Gastroesophageal sphincter (tissue), 4 donors: ENCODE measurements at regions not wholly inside any gene's neighbourhood (a gene's known extent, or its start where the extent isn't known, plus 50 kb on each side); places are given as distances from the start of the nearest gene placed in this dataset.

Experiments
- ATAC-seq: fragments of 150-250 bp; one replicate; pipeline ENCODE4 v1.9.1; 2016; ENCODE audit warnings: mild to moderate bottlenecking, moderate library complexity
- H3K27ac ChIP-seq, 4 donors: fragments of 200-600 bp; sonication (generic) in 3 of 4; 1 replicate in 3 of 4; 2 replicates in 1 of 4; pipeline ENCODE4 v1.5.1; 2016 to 2019
- H3K27me3 ChIP-seq: fragments of 200-600 bp; sonication (generic); one replicate; pipeline ENCODE4 v1.5.1; 2019
- H3K36me3 ChIP-seq, 2 donors: fragments of 200-600 bp; sonication (generic); one replicate each; pipeline ENCODE4 v1.5.1; 2019; ENCODE audit warnings: control low read depth in 1 of 2
- H3K4me1 ChIP-seq, 3 donors: fragments of 200-600 bp; sonication (generic); 1 replicate in 2 of 3; 2 replicates in 1 of 3; pipeline ENCODE4 v1.5.1; 2016 to 2019; ENCODE audit warnings: control low read depth in 2 of 3
- H3K4me3 ChIP-seq, 2 donors: fragments of 200-600 bp; sonication (generic); one replicate each; pipeline ENCODE4 v1.5.1; 2019; ENCODE audit warnings: mild to moderate bottlenecking in 1 of 2, moderate library complexity in 1 of 2
- H3K9me3 ChIP-seq, 3 donors: fragments of 200-600 bp; sonication (generic); one replicate each; pipeline ENCODE4 v1.5.1; 2017 to 2019; ENCODE audit warnings: control low read depth in 2 of 3
- CTCF ChIP-seq, 4 experiments: fragments of 200-600 bp in 2 of 4; fragments of 450-650 bp in 2 of 4; sonication (generic) in 1 of 4; IDR thresholded peaks; one replicate each; pipeline ENCODE4 v1.5.1; 2017 to 2019; ENCODE audit warnings: antibody characterized with exemption in 4 of 4, mild to moderate bottlenecking in 2 of 4, moderate library complexity in 2 of 4
- EP300 ChIP-seq: sonication (generic); formaldehyde crosslinking; IDR thresholded peaks from one replicate; pipeline ENCODE4 v1.6.1; 2017; ENCODE audit warnings: antibody characterized with exemption, mild to moderate bottlenecking
- POLR2A ChIP-seq, 2 donors: fragments of 450-650 bp; IDR thresholded peaks; one replicate each; pipeline ENCODE4 v1.6.1; 2017; ENCODE audit warnings: antibody characterized with exemption in 2 of 2, mild to moderate bottlenecking in 2 of 2, moderate library complexity in 1 of 2
- POLR2AphosphoS5 ChIP-seq: sonication (generic); formaldehyde crosslinking; IDR thresholded peaks from one replicate; pipeline ENCODE4 v1.6.1; 2017; ENCODE audit warnings: antibody characterized with exemption
- WGBS, 2 donors: methylation state at CpG; one replicate each; pipeline ENCODE4 v1.1.5; 2018; ENCODE audit warnings: low coverage in 1 of 2; 5-methylcytosine and 5-hydroxymethylcytosine counted together

- WGBS, 2 donors = 80 to 83% methylated on average over 1 of the region's 1 CpG
- no peaks in the 10 kb centered on the region for H3K36me3 ChIP-seq
- TF ChIP-seq EP300 (no peak), CTCF (IDR thresholded peaks at IDR 0.05) (no peak), POLR2AphosphoS5 (no peak), POLR2A (IDR thresholded peaks at IDR 0.05) (no peak)
- no peak overlapping the region for H3K4me3 ChIP-seq
- no peaks in the 10 kb centered on the region for H3K9me3 ChIP-seq
- ATAC-seq = no peak
- no peaks in the 10 kb centered on the region for H3K4me1 ChIP-seq
- no peaks in the 10 kb centered on the region for H3K27me3 ChIP-seq
- no peak overlapping the region for H3K27ac ChIP-seq
Measured at GRCh38 chr14:53384073-53384472, 230.9 kb upstream of the DDHD1 start.

- H3K36me3 ChIP-seq = no peaks in the 10 kb centered on the region
- 87 to 100% methylated on average over 2 of the region's 2 CpGs for whole genome bisulfite sequencing, 2 donors
- H3K27ac ChIP-seq = no peak overlapping the region
- no peaks in the 10 kb centered on the region for H3K27me3 ChIP-seq
- no peaks in the 10 kb centered on the region for H3K9me3 ChIP-seq
- no peak overlapping the region for H3K4me3 ChIP-seq
- ATAC-seq = no peak
- no peak for TF ChIP-seq POLR2A (IDR thresholded peaks at IDR 0.05)
- TF ChIP-seq POLR2AphosphoS5 = no peak
- TF ChIP-seq EP300 = no peak
- no peak for TF ChIP-seq CTCF (IDR thresholded peaks at IDR 0.05)
- H3K4me1 ChIP-seq = no peaks in the 10 kb centered on the region
Measured at GRCh38 chr14:53381895-53382294, 228.8 kb upstream of the DDHD1 start.

GRCh38 chr14:53380867-53381225, 227.7 kb upstream of the DDHD1 start:
- Histone ChIP-seq H3K9me3 (no peaks in the 10 kb centered on the region), H3K27me3 (no peaks in the 10 kb centered on the region), H3K4me3 (no peak overlapping the region), H3K36me3 (no peaks in the 10 kb centered on the region), H3K4me1 (peaks cover 0 to 3% (median 0%) of the 10 kb centered on the region in 3 donors), H3K27ac (no peak overlapping the region)
- no peak for TF ChIP-seq POLR2AphosphoS5
- TF ChIP-seq CTCF (IDR thresholded peaks at IDR 0.05) = no peak
- no peak for ATAC-seq
- WGBS, 2 donors = 23 to 29% methylated on average over 1 of the region's 1 CpG

GRCh38 chr14:53380052-53380866, 227.1 kb upstream of the DDHD1 start:
- ATAC-seq = no peak
- no peak for TF ChIP-seq EP300
- Histone ChIP-seq H3K27ac (no peak overlapping the region), H3K9me3 (no peaks in the 10 kb centered on the region), H3K36me3 (no peaks in the 10 kb centered on the region), H3K27me3 (no peaks in the 10 kb centered on the region), H3K4me3 (no peak overlapping the region), H3K4me1 (peaks cover 0 to 9% (median 0%) of the 10 kb centered on the region in 3 donors)
- 85 to 92% methylated on average over 2 to 3 of the region's 3 CpGs for WGBS, 2 donors

- TF ChIP-seq POLR2A (IDR thresholded peaks at IDR 0.05) (no peak), POLR2AphosphoS5 (no peak), EP300 (no peak), CTCF (IDR thresholded peaks at IDR 0.05) (no peak)
- Histone ChIP-seq H3K36me3 (no peaks in the 10 kb centered on the region), H3K4me1 (peaks cover 0 to 9% (median 0%) of the 10 kb centered on the region in 3 donors), H3K27me3 (no peaks in the 10 kb centered on the region), H3K9me3 (no peaks in the 10 kb centered on the region), H3K4me3 (no peak overlapping the region), H3K27ac (no peak overlapping the region)
- WGBS, 2 donors = 70% methylated on average over 2 to 4 of the region's 4 CpGs
- ATAC-seq = no peak
Measured at GRCh38 chr14:53378142-53378541, 225.0 kb upstream of the DDHD1 start.
